Activated CD8-positive, alpha-beta memory T cell treated with anti-CD3 and anti-CD28 coated beads, Interleukin-2, amount 50 U/mL, for 48 hours (primary cell): ENCODE measurements at regions not wholly inside any gene's neighbourhood (a gene's known extent, or its start where the extent isn't known, plus 50 kb on each side); places are given as distances from the start of the nearest gene placed in this dataset.

Source experiments
- DNase-seq: peaks from one replicate; pipeline ENCODE4 v3.0.0-alpha.2; 2020

- DNase-seq: no peak
Observed at GRCh38 chr5:2432076-2432920, 319.2 kb downstream of the IRX2 start.

- no peak for DNase-seq
Observed at GRCh38 chr5:2430606-2431005, 320.9 kb downstream of the IRX2 start.

GRCh38 chr5:2427983-2428382, 323.5 kb downstream of the IRX2 start:
- DNase-seq: no peak

- no peak for DNase-seq
Observed at GRCh38 chr5:2423634-2424033, 327.8 kb downstream of the IRX2 start.

GRCh38 chr5:2417301-2417700, 334.2 kb downstream of the IRX2 start:
- DNase-seq: no peak

- DNase-seq: no peak
Observed at GRCh38 chr5:2415678-2416077, 335.8 kb downstream of the IRX2 start.

GRCh38 chr5:2410451-2410850, 341.0 kb downstream of the IRX2 start:
- no peak for DNase-seq

GRCh38 chr5:2403296-2403695, 348.2 kb downstream of the IRX2 start:
- no peak for DNase-seq

- DNase-seq: no peak
Observed at GRCh38 chr5:2399804-2400203, 351.7 kb downstream of the IRX2 start.

- DNase-seq: no peak
Observed at GRCh38 chr5:2399096-2399495, 352.4 kb downstream of the IRX2 start.

GRCh38 chr5:2393556-2393955, 357.9 kb downstream of the IRX2 start:
- no peak for DNase-seq

GRCh38 chr5:2391566-2391965, 359.9 kb downstream of the IRX2 start:
- DNase-seq: no peak

GRCh38 chr5:2391021-2391420, 360.5 kb downstream of the IRX2 start:
- no peak for DNase-seq

GRCh38 chr5:2388571-2388970, 362.9 kb downstream of the IRX2 start:
- DNase-seq: no peak

- DNase-seq: no peak
Observed at GRCh38 chr5:2387634-2388325, 363.7 kb downstream of the IRX2 start.

GRCh38 chr5:2387250-2387633, 364.2 kb downstream of the IRX2 start:
- no peak for DNase-seq

GRCh38 chr5:2385818-2386217, 365.7 kb downstream of the IRX2 start:
- DNase-seq: no peak

GRCh38 chr5:2383698-2384065, 367.8 kb downstream of the IRX2 start:
- no peak for DNase-seq

- no peak for DNase-seq
Observed at GRCh38 chr5:2382776-2383697, 368.4 kb downstream of the IRX2 start.

- DNase-seq: no peak
Observed at GRCh38 chr5:2381861-2382260, 369.6 kb downstream of the IRX2 start.

GRCh38 chr5:2381070-2381469, 370.4 kb downstream of the IRX2 start:
- DNase-seq: no peak

GRCh38 chr5:2378976-2379375, 372.5 kb downstream of the IRX2 start:
- no peak for DNase-seq

- DNase-seq: no peak
Observed at GRCh38 chr5:2378108-2378507, 373.4 kb downstream of the IRX2 start.
